Neural crest cell (in vitro differentiated cells): ENCODE measurements at regions not wholly inside any gene's neighbourhood (a gene's known extent, or its start where the extent isn't known, plus 50 kb on each side); places are given as distances from the start of the nearest gene placed in this dataset.

Source experiments
- DNase-seq: peaks from one replicate; pipeline ENCODE4 v3.0.0; 2021; ENCODE audit warnings: low read depth, mixed read lengths, low spot score
- H3K27ac Mint-ChIP-seq: one replicate; pipeline ENCODE4 v1.8.0; 2021; ENCODE audit warnings: mild to moderate bottlenecking, mixed read lengths; ENCODE audit not compliant: unreplicated experiment
- H3K27me3 Mint-ChIP-seq: 2 replicates; pipeline ENCODE4 v1.8.0; 2021; ENCODE audit warnings: low read depth, mild to moderate bottlenecking, mixed read lengths
- H3K36me3 Mint-ChIP-seq: 2 replicates; pipeline ENCODE4 v1.8.0; 2021; ENCODE audit warnings: low read depth, mild to moderate bottlenecking, mixed read lengths
- H3K4me1 Mint-ChIP-seq: 2 replicates; pipeline ENCODE4 v1.8.0; 2021; ENCODE audit warnings: mixed read lengths
- H3K4me3 Mint-ChIP-seq: one replicate; pipeline ENCODE4 v1.8.0; 2021; ENCODE audit warnings: mild to moderate bottlenecking, mixed read lengths
- H3K9me3 Mint-ChIP-seq: 2 replicates; pipeline ENCODE4 v1.8.0; 2021; ENCODE audit warnings: mixed read lengths
- TF ChIP-seq, protein P1 (sequence below): fragments of 200-600 bp; sonication (generic); conservative IDR thresholded peaks from 2 replicates; pipeline ENCODE4 v1.5.0; 2021; ENCODE audit warnings: antibody characterized with exemption, mild to moderate bottlenecking

- TF ChIP-seq, protein P1, sequence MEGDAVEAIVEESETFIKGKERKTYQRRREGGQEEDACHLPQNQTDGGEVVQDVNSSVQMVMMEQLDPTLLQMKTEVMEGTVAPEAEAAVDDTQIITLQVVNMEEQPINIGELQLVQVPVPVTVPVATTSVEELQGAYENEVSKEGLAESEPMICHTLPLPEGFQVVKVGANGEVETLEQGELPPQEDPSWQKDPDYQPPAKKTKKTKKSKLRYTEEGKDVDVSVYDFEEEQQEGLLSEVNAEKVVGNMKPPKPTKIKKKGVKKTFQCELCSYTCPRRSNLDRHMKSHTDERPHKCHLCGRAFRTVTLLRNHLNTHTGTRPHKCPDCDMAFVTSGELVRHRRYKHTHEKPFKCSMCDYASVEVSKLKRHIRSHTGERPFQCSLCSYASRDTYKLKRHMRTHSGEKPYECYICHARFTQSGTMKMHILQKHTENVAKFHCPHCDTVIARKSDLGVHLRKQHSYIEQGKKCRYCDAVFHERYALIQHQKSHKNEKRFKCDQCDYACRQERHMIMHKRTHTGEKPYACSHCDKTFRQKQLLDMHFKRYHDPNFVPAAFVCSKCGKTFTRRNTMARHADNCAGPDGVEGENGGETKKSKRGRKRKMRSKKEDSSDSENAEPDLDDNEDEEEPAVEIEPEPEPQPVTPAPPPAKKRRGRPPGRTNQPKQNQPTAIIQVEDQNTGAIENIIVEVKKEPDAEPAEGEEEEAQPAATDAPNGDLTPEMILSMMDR = no peak
- Mint-ChIP-seq H3K4me1 (no peaks in the 10 kb centered on the region), H3K36me3 (no peaks in the 10 kb centered on the region), H3K9me3 (peaks cover 3% of the 10 kb centered on the region), H3K27ac (no peak overlapping the region), H3K4me3 (no peak overlapping the region), H3K27me3 (no peaks in the 10 kb centered on the region)
- DNase-seq = no peak
Observed at GRCh38 chr2:194495046-194495445, 1162.0 kb upstream of the SLC39A10 start.

DNA sequence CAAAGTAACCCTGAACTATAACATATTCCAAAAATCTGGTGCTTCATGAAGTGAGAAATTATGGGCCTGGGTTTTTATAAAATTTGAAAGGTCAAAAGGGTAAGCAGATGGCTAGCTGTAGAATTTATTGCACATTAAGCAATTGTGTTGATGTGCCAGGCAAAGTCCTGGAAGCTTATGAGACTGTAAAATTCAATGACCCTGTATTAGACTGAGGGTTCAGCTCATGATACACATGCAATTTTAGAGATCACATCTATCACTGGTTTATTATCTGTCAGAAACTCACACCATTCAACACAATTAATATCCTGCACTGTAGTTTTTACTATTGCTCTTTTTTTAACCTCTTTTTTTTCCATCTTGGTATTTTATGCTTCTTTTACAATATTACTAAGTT, 1162.6 kb upstream of the SLC39A10 start:
- Mint-ChIP-seq H3K27me3 (no peaks in the 10 kb centered on the region), H3K4me1 (no peaks in the 10 kb centered on the region), H3K9me3 (peaks cover 3% of the 10 kb centered on the region), H3K27ac (peak overlapping the region; percentile 78), H3K36me3 (no peaks in the 10 kb centered on the region), H3K4me3 (no peak overlapping the region)
- TF ChIP-seq, protein P1 = no peak
- DNase-seq = no peak

DNA sequence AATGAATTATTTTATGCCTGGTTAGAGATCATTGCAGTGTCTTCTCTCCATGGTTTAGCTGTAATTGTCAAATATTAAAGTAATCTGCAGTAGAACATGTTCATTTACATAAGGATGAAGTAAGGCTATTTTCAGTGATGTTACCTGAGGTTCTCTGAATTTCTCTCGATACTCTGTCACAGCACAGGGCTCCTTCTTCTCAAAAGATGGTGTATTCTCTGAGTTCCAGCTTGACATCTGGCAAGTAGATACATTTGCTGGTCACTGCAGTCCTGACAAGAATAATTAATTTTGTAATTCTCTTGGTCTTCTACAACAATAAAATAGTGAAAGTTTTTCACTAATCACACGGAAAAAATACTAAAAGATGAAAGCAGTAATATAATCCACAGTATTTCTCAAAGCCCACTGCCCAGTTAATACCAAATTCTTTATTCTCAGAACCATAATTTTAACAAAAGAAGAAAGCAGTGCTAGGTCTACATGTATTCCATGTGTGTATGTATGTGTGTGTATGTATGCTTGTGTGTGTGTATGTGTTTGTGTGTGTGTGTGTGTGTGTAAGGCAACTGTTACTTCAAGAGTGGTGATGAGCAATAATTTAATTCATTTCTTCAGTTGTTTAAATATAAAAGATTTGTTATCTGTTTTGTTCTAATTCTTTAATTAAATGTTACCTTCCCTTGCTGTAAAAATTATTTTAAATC, 1165.5 kb upstream of the SLC39A10 start:
- no peaks in the 10 kb centered on the region for H3K4me1 Mint-ChIP-seq
- H3K27me3 Mint-ChIP-seq = no peaks in the 10 kb centered on the region
- H3K27ac Mint-ChIP-seq = no peak overlapping the region
- H3K9me3 Mint-ChIP-seq = peaks cover 3% of the 10 kb centered on the region
- no peak for DNase-seq
- H3K4me3 Mint-ChIP-seq = no peak overlapping the region
- TF ChIP-seq, protein P1 = no peak
- no peaks in the 10 kb centered on the region for H3K36me3 Mint-ChIP-seq

DNA sequence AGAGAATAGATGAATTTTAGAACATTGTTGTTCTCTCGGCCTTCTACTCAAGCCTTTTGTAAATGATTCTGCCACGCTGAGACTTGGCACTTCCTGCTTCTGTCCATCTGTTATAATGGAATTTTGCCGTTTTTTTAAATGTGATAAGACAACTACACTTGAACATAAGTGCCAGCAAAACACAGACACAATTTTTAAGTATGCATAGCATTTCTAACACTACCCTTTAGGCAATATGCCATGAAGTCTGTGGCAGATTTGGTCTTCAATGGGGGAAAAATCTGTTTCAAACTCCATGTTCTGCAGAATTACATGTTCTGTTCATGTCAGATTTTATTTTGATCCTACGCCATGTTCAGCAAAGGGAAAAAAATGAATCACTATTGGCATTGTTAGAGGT, 1170.7 kb upstream of the SLC39A10 start:
- H3K4me3 Mint-ChIP-seq = no peak overlapping the region
- no peak for DNase-seq
- no peaks in the 10 kb centered on the region for H3K4me1 Mint-ChIP-seq
- no peaks in the 10 kb centered on the region for H3K9me3 Mint-ChIP-seq
- TF ChIP-seq, protein P1 = no peak
- no peaks in the 10 kb centered on the region for H3K27me3 Mint-ChIP-seq
- no peak overlapping the region for H3K27ac Mint-ChIP-seq
- no peaks in the 10 kb centered on the region for H3K36me3 Mint-ChIP-seq

- Mint-ChIP-seq H3K4me1 (no peaks in the 10 kb centered on the region), H3K27me3 (no peaks in the 10 kb centered on the region), H3K36me3 (no peaks in the 10 kb centered on the region), H3K27ac (no peak overlapping the region), H3K9me3 (no peaks in the 10 kb centered on the region), H3K4me3 (no peak overlapping the region)
- no peak for DNase-seq
- TF ChIP-seq, protein P1 = no peak
Observed at GRCh38 chr2:194483041-194483440, 1174.0 kb upstream of the SLC39A10 start.
